DND-41 (cell line): ENCODE measurements at regions not wholly inside any gene's neighbourhood (a gene's known extent, or its start where the extent isn't known, plus 50 kb on each side); places are given as distances from the start of the nearest gene placed in this dataset.

Experiments
- EZH2 ChIP-seq: IDR thresholded peaks from 3 replicates; pipeline ENCODE4 v1.6.1; 2012; ENCODE audit warnings: borderline replicate concordance, low read depth, mild to moderate bottlenecking, moderate library complexity, low read length, inconsistent platforms; ENCODE audit not compliant: severe bottlenecking
- TF ChIP-seq, protein P1 (sequence below): IDR thresholded peaks from 2 replicates; pipeline ENCODE4 v1.5.1; 2012; ENCODE audit warnings: borderline replicate concordance, low read length, moderate library complexity, mild to moderate bottlenecking; ENCODE audit not compliant: poor library complexity, severe bottlenecking; ENCODE audit errors: extremely low read depth

DNA sequence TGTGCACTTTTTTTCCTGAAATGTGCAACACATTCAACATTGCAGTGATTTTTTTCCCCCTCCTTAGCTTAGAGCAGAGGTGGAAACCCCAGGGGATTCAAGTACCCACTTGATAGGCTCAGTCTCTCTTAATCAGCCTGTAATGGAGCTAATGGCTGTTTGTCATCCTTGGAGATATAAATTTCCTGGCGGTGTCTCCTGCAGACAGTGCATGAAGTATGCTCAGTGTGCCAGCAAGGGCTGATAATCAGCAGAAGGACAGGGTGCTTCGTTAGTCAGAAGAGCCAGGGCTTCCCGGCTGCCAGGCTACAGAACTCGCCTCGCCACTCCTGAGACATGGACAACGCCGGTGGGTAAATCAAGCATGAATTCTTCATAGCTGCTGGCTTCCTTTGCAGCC lies 69.8 kb upstream of the PHACTR2 start:
- TF ChIP-seq, protein P1, sequence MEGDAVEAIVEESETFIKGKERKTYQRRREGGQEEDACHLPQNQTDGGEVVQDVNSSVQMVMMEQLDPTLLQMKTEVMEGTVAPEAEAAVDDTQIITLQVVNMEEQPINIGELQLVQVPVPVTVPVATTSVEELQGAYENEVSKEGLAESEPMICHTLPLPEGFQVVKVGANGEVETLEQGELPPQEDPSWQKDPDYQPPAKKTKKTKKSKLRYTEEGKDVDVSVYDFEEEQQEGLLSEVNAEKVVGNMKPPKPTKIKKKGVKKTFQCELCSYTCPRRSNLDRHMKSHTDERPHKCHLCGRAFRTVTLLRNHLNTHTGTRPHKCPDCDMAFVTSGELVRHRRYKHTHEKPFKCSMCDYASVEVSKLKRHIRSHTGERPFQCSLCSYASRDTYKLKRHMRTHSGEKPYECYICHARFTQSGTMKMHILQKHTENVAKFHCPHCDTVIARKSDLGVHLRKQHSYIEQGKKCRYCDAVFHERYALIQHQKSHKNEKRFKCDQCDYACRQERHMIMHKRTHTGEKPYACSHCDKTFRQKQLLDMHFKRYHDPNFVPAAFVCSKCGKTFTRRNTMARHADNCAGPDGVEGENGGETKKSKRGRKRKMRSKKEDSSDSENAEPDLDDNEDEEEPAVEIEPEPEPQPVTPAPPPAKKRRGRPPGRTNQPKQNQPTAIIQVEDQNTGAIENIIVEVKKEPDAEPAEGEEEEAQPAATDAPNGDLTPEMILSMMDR = no peak
- TF ChIP-seq EZH2 = no peak
